ENCODE measurements at regions not wholly inside any gene's neighbourhood (a gene's known extent, or its start where the extent isn't known, plus 50 kb on each side); places are given as distances from the start of the nearest gene placed in this dataset.

- ChIA-PET POLR2A (no interaction called here), CTCF (no interaction called here)
- H3K4me3 ChIP-seq (ENCODE audit: low read depth, low read length), result no peak overlapping the region
- TF ChIP-seq, protein P1, sequence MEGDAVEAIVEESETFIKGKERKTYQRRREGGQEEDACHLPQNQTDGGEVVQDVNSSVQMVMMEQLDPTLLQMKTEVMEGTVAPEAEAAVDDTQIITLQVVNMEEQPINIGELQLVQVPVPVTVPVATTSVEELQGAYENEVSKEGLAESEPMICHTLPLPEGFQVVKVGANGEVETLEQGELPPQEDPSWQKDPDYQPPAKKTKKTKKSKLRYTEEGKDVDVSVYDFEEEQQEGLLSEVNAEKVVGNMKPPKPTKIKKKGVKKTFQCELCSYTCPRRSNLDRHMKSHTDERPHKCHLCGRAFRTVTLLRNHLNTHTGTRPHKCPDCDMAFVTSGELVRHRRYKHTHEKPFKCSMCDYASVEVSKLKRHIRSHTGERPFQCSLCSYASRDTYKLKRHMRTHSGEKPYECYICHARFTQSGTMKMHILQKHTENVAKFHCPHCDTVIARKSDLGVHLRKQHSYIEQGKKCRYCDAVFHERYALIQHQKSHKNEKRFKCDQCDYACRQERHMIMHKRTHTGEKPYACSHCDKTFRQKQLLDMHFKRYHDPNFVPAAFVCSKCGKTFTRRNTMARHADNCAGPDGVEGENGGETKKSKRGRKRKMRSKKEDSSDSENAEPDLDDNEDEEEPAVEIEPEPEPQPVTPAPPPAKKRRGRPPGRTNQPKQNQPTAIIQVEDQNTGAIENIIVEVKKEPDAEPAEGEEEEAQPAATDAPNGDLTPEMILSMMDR (IDR thresholded peaks at IDR 0.05; ENCODE audit: insufficient read depth, low read length, missing control alignments), result no peak
- DNase-seq (ENCODE audit: low read depth, low spot score), result no peak
Observed at GRCh38 chr16:74100395-74101326, 196.0 kb upstream of the PSMD7 start.

- H3K4me3 ChIP-seq (ENCODE audit: low read depth, low read length), result no peak overlapping the region
- ChIA-PET POLR2A (no interaction called here), CTCF (no interaction called here)
- TF ChIP-seq, protein P1 (IDR thresholded peaks at IDR 0.05; ENCODE audit: insufficient read depth, low read length, missing control alignments), result no peak
- no peak for DNase-seq (ENCODE audit: low read depth, low spot score)
Observed at GRCh38 chr16:74099530-74099929, 197.1 kb upstream of the PSMD7 start.

GRCh38 chr16:74094962-74095361 is 201.7 kb upstream of the PSMD7 start:
- POLR2A ChIA-PET, result no interaction called here
- DNase-seq (ENCODE audit: low read depth, low spot score), result no peak
- CTCF ChIA-PET, result no interaction called here

GRCh38 chr16:74094514-74094913 is 202.1 kb upstream of the PSMD7 start:
- no peak overlapping the region for H3K4me3 ChIP-seq (ENCODE audit: low read depth, low read length)
- no peak for DNase-seq (ENCODE audit: low read depth, low spot score)
- ChIA-PET POLR2A (no interaction called here), CTCF (no interaction called here)
- TF ChIP-seq, protein P1 (IDR thresholded peaks at IDR 0.05; ENCODE audit: insufficient read depth, low read length, missing control alignments), result no peak

More at GRCh38 chr16:74094962-74095361, 201.7 kb upstream of the PSMD7 start:
- TF ChIP-seq, protein P1 (IDR thresholded peaks at IDR 0.05; ENCODE audit: insufficient read depth, low read length, missing control alignments), result no peak
- H3K4me3 ChIP-seq (ENCODE audit: low read depth, low read length), result no peak overlapping the region

- TF ChIP-seq, protein P1 (IDR thresholded peaks at IDR 0.05; ENCODE audit: insufficient read depth, low read length, missing control alignments), result no peak
- H3K4me3 ChIP-seq (ENCODE audit: low read depth, low read length), result no peak overlapping the region
- CTCF ChIA-PET, result no interaction called here
- DNase-seq (ENCODE audit: low read depth, low spot score), result no peak
- POLR2A ChIA-PET, result no interaction called here
Observed at GRCh38 chr16:74092336-74092735, 204.3 kb upstream of the PSMD7 start.

DNA sequence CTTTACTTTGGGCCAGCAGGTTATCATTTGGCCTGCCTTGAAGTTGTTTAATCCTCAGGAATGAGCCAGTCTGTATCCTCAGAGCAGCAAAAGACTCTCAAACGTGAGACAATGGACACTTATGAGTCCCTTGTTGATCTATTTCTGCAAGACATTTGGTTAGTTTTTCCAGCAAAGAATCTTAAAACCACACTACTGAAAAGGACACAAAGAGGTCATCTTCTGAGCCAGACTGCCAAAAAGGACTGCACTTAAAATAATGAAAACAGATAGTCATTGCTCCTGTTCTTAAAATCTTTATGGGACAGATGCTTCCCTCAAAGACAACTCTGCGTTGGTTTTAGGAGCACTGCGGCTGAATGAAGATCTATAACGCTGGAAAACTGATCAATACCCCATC is 205.7 kb upstream of the PSMD7 start:
- TF ChIP-seq, protein P1 (IDR thresholded peaks at IDR 0.05; ENCODE audit: insufficient read depth, low read length, missing control alignments), result no peak
- POLR2A ChIA-PET, result no interaction called here
- no peak overlapping the region for H3K4me3 ChIP-seq (ENCODE audit: low read depth, low read length)
- CTCF ChIA-PET, result no interaction called here
- DNase-seq (ENCODE audit: low read depth, low spot score), result no peak

All from AG04449 (cell line).